ENCODE measurements at regions not wholly inside any gene's neighbourhood (a gene's known extent, or its start where the extent isn't known, plus 50 kb on each side); places are given as distances from the start of the nearest gene placed in this dataset.

DNA sequence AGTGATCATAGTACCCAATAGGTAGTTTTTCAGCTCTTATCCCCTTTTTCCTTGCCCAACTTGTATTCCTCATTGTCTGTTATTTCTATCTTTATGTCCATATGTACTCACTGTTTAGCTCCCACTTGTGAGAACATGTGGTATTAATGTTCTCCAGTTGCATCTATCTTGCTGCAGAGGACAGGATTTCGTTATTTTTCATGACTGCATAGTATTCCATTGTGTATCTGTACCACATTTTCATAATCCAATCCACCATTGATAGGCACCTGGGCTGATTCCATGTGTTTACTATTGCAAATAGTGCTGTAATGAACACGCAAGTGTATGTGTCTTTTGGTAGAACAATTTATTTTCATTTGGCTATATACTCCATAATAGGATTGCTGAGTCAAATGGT is 819.5 kb upstream of the ADGRB3 start:
- H3K4me1 ChIP-seq (ENCODE audit: control insufficient read depth, insufficient read depth, low read length), result no peaks in the 10 kb centered on the region
- in situ Hi-C loops (cut with MboI) (no loop called here), intact Hi-C loops (cut with micrococcal nuclease; ENCODE audit: unreplicated experiment) (no loop called here)
- DNase-seq (ENCODE audit: low read depth, low spot score) (no peak), ATAC-seq (no peak), FAIRE-seq (no peak)
- no peaks in the 10 kb centered on the region for H4K20me1 ChIP-seq (ENCODE audit: control insufficient read depth, insufficient read depth)
- SMC1A ChIA-PET (ENCODE audit: uncharacterized antibody, unreplicated experiment), result no interaction called here
- no peak overlapping the region for H3K4me2 ChIP-seq (ENCODE audit: control insufficient read depth, insufficient read depth)
- no peak overlapping the region for H3K9ac ChIP-seq (ENCODE audit: control insufficient read depth, insufficient read depth, low read length)
- BruUV-seq (replicated peaks), result no TSS peak
- H3K27ac ChIP-seq (ENCODE audit: control insufficient read depth, insufficient read depth), result no peak overlapping the region
- no peaks in the 10 kb centered on the region for H3K79me2 ChIP-seq (ENCODE audit: control insufficient read depth, insufficient read depth, low read length)
- CTCF ChIA-PET, result no interaction called here
- WGBS (ENCODE audit: insufficient coverage, insufficient replicate concordance, low lambda C conversion rate, missing lambda C conversion rate), result 9% methylated on average over 2 of the region's 2 CpGs
- RAD21 ChIA-PET (ENCODE audit: unreplicated experiment), result no interaction called here
- H3K4me3 ChIP-seq, result no peak overlapping the region
- no peaks in the 10 kb centered on the region for H3K36me3 ChIP-seq (ENCODE audit: control insufficient read depth in 2 of 2, insufficient read depth in 2 of 2, low read length in 1 of 2)
- POLR2A ChIA-PET, result no interaction called here
- H2AFZ ChIP-seq (ENCODE audit: control insufficient read depth, low read depth, low read length), result no peak overlapping the region
- no peaks in the 10 kb centered on the region; the same call in 1 of the 3 replicates for H3K9me3 ChIP-seq (replicated peaks; ENCODE audit: control insufficient read depth, insufficient read depth, low read length)
- H3K27me3 ChIP-seq (replicated peaks in 1 of 2; ENCODE audit: control insufficient read depth in 2 of 2, insufficient read depth in 2 of 2, low read length in 1 of 2), result no peaks in the 10 kb centered on the region
- TF ChIP-seq JUNB (IDR thresholded peaks at IDR 0.05), result no peak
- TF ChIP-seq DPF2 (IDR thresholded peaks at IDR 0.05), result no peak
- TF ChIP-seq, protein P1, sequence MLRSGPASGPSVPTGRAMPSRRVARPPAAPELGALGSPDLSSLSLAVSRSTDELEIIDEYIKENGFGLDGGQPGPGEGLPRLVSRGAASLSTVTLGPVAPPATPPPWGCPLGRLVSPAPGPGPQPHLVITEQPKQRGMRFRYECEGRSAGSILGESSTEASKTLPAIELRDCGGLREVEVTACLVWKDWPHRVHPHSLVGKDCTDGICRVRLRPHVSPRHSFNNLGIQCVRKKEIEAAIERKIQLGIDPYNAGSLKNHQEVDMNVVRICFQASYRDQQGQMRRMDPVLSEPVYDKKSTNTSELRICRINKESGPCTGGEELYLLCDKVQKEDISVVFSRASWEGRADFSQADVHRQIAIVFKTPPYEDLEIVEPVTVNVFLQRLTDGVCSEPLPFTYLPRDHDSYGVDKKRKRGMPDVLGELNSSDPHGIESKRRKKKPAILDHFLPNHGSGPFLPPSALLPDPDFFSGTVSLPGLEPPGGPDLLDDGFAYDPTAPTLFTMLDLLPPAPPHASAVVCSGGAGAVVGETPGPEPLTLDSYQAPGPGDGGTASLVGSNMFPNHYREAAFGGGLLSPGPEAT (IDR thresholded peaks at IDR 0.05; ENCODE audit: low read depth), result no peak
- TF ChIP-seq FOXM1 (IDR thresholded peaks at IDR 0.05; ENCODE audit: low read depth, low read length), result no peak
- TF ChIP-seq, protein P2, sequence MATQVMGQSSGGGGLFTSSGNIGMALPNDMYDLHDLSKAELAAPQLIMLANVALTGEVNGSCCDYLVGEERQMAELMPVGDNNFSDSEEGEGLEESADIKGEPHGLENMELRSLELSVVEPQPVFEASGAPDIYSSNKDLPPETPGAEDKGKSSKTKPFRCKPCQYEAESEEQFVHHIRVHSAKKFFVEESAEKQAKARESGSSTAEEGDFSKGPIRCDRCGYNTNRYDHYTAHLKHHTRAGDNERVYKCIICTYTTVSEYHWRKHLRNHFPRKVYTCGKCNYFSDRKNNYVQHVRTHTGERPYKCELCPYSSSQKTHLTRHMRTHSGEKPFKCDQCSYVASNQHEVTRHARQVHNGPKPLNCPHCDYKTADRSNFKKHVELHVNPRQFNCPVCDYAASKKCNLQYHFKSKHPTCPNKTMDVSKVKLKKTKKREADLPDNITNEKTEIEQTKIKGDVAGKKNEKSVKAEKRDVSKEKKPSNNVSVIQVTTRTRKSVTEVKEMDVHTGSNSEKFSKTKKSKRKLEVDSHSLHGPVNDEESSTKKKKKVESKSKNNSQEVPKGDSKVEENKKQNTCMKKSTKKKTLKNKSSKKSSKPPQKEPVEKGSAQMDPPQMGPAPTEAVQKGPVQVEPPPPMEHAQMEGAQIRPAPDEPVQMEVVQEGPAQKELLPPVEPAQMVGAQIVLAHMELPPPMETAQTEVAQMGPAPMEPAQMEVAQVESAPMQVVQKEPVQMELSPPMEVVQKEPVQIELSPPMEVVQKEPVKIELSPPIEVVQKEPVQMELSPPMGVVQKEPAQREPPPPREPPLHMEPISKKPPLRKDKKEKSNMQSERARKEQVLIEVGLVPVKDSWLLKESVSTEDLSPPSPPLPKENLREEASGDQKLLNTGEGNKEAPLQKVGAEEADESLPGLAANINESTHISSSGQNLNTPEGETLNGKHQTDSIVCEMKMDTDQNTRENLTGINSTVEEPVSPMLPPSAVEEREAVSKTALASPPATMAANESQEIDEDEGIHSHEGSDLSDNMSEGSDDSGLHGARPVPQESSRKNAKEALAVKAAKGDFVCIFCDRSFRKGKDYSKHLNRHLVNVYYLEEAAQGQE (IDR thresholded peaks at IDR 0.05; ENCODE audit: low read depth, low read length), result no peak
- TF ChIP-seq, protein P3, sequence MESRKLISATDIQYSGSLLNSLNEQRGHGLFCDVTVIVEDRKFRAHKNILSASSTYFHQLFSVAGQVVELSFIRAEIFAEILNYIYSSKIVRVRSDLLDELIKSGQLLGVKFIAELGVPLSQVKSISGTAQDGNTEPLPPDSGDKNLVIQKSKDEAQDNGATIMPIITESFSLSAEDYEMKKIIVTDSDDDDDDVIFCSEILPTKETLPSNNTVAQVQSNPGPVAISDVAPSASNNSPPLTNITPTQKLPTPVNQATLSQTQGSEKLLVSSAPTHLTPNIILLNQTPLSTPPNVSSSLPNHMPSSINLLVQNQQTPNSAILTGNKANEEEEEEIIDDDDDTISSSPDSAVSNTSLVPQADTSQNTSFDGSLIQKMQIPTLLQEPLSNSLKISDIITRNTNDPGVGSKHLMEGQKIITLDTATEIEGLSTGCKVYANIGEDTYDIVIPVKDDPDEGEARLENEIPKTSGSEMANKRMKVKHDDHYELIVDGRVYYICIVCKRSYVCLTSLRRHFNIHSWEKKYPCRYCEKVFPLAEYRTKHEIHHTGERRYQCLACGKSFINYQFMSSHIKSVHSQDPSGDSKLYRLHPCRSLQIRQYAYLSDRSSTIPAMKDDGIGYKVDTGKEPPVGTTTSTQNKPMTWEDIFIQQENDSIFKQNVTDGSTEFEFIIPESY (IDR thresholded peaks at IDR 0.05), result no peak
- TF ChIP-seq PAX5 (IDR thresholded peaks at IDR 0.05; ENCODE audit: borderline replicate concordance, low read depth, low read length), result no peak
- no peak for TF ChIP-seq SMARCA5 (IDR thresholded peaks at IDR 0.05)
- TF ChIP-seq, protein P4, sequence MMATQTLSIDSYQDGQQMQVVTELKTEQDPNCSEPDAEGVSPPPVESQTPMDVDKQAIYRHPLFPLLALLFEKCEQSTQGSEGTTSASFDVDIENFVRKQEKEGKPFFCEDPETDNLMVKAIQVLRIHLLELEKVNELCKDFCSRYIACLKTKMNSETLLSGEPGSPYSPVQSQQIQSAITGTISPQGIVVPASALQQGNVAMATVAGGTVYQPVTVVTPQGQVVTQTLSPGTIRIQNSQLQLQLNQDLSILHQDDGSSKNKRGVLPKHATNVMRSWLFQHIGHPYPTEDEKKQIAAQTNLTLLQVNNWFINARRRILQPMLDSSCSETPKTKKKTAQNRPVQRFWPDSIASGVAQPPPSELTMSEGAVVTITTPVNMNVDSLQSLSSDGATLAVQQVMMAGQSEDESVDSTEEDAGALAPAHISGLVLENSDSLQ (IDR thresholded peaks at IDR 0.05), result no peak
- TF ChIP-seq NR2C2 (IDR thresholded peaks at IDR 0.05; ENCODE audit: borderline replicate concordance, control insufficient read depth, insufficient read length, low read depth), result no peak
- TF ChIP-seq EGR1 (IDR thresholded peaks at IDR 0.05; ENCODE audit: borderline replicate concordance in 1 of 2, low read depth in 2 of 2, low read length in 2 of 2), result no peak
- TF ChIP-seq RB1 (IDR thresholded peaks at IDR 0.05; ENCODE audit: borderline replicate concordance), result no peak
- TF ChIP-seq NR2F1 (conservative IDR thresholded peaks at IDR 0.05), result no peak
- TF ChIP-seq, protein P5, sequence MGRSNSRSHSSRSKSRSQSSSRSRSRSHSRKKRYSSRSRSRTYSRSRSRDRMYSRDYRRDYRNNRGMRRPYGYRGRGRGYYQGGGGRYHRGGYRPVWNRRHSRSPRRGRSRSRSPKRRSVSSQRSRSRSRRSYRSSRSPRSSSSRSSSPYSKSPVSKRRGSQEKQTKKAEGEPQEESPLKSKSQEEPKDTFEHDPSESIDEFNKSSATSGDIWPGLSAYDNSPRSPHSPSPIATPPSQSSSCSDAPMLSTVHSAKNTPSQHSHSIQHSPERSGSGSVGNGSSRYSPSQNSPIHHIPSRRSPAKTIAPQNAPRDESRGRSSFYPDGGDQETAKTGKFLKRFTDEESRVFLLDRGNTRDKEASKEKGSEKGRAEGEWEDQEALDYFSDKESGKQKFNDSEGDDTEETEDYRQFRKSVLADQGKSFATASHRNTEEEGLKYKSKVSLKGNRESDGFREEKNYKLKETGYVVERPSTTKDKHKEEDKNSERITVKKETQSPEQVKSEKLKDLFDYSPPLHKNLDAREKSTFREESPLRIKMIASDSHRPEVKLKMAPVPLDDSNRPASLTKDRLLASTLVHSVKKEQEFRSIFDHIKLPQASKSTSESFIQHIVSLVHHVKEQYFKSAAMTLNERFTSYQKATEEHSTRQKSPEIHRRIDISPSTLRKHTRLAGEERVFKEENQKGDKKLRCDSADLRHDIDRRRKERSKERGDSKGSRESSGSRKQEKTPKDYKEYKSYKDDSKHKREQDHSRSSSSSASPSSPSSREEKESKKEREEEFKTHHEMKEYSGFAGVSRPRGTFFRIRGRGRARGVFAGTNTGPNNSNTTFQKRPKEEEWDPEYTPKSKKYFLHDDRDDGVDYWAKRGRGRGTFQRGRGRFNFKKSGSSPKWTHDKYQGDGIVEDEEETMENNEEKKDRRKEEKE (IDR thresholded peaks at IDR 0.05), result no peak
- no peak for TF ChIP-seq CHD2 (IDR thresholded peaks at IDR 0.05; ENCODE audit: borderline replicate concordance, low read depth, low read length)
